ENCODE measurements at regions not wholly inside any gene's neighbourhood (a gene's known extent, or its start where the extent isn't known, plus 50 kb on each side); places are given as distances from the start of the nearest gene placed in this dataset.
"Not testable (repeated sequence)": the region's sequence is repeated elsewhere in the genome, so short reads cannot be mapped to it uniquely, and the experiment has no call there.

DNA sequence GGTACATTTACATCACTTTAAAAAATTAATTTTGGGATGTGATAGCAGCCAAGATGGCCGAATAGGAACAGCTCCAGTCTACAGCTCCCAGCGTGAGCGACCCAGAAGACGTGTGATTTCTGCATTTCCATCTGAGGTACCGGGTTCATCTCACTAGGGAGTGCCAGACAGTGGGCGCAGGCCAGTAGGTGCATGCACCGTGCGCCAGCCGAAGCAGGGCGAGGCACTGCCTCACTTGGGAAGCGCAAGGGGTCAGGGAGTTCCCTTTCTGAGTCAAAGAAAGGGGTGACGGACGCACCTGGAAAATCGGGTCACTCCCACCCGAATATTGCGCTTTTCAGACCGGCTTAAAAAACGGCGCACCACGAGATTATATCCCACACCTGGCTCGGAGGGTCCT lies 233.2 kb downstream of the PLOD2 start:
- not testable (repeated sequence) for DNase-seq (ENCODE audit: low spot score)

DNA sequence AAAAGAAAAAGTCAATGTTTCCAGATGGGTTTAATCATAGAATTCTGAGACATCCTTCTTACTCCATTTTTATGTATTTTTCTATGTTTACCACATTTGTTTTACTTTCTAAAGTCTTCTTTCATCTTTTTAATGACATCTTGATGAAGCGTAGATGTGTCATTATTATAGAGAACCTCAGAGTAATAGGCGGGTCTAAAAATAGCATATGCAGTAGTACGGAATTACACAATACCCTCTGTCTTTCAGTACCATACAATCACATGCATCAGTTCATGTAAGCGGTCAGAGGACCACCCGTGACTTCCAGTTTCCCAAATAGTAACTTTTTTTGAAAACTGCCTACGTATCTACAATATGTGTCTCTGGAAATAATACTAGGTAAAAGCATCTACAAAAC lies 224.0 kb downstream of the PLOD2 start:
- peak; percentile 91 for DNase-seq (ENCODE audit: low spot score)

DNA sequence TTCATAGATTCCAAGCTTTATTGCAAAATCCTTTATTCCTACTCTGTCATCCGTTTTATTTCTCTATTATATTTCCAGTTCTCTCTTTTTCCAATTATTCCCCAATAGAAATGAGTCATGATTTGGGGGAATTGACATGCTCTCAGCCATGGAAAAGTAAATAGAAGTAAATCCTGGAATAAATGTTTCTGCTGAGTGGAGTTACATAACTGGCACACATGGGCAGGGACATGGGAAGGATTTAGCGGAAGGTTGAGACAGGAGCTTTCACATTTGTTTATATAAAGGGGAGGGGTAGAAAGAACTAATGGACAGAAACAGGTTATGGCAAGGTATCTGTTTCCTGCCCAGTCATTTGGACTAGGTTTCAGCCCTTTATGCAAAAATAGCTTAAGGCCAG lies 221.6 kb downstream of the PLOD2 start:
- DNase-seq (ENCODE audit: low spot score) = no peak

DNA sequence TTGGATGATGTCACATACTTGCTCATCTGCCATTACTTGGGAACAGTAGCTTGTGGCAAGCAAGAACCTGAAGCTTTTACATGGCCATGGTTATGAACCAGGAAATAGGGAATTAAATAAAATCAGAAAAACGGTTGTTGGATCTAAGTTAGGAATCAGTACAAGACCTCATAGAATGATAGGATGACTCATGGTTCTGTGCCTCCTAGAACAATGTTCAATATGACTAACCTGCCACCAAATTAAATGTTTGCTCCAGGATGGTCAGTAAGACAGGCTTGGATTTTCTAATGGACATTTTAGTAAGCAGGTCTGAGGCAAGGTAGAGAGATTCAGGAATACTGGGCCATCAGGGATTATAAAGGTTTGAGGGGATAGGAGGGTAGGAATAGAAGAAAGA lies 218.9 kb downstream of the PLOD2 start:
- DNase-seq (ENCODE audit: low spot score) = no peak

DNA sequence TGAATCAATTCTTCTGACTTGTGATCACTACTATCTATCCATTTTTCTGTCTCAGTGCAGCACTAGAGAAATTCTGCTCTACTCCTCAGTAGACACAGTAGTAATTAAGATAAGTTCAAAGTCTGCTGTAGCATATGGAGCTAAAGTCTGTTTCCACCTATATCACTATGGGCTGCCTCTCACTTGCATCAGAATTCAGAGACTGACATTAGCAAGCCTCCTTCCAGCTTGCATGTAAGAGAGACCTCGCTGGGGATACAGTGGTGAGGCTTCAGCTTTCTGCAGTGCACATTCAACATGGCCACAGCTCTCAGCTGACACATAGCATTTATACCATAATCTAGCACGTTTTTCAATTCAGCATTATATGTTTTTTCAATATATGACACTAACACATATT lies 217.0 kb downstream of the PLOD2 start:
- DNase-seq (ENCODE audit: low spot score) = no peak

DNA sequence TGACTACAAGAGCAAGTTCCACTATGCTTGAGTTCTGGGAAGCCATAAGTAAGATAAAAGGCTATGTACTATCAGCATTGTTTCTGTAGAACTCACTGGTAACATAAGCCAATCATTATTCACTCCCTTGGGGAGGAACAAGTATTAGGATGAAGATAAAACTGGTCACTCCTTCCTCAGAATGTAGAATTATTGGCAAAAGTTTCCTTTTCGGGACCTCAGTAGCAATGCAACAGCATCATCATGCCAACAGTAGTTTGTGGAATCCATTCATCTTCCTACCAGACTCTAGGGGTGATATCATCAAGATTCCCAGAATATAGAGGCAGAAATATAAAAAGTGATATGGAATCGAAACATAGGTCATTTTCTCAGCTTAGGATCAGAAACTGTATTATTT lies 209.5 kb downstream of the PLOD2 start:
- DNase-seq (ENCODE audit: low spot score) = no peak

DNA sequence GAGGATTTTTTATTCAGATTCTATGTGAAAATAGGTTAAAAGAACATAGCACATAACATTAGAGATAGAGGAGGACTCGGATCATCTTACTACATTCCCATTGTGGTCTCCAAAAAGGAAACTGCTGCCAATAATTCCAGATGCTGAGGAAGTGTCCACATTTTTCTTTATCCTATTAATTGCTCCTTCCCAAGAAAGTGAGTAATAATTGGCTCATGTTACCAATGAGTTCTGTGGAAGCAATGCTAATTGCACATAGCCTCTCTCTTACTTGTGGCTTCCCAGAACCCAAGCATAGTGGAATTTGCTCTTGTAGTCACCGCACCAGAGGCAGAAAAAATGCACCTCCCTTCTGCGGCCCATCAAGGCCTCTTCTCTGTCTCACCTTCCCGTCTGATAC lies 208.4 kb downstream of the PLOD2 start:
- no peak for DNase-seq (ENCODE audit: low spot score)

DNA sequence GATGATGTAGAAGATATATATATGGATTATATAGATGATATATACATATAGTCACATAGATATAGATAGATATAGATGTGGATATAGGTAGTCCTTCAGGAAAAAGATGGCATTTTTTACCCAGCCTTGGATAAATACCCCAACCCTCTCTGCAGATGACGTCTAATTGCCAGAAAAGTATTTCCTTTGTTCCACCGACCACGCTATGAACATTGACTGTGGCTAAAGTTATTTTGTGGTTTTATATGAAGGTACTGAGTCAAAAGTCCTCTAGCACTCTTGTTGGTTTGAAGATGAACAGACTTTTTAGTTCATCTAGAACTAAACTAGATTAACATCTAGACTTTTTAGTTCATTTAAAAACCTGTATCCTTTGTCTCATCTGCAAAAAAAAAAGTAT lies 207.7 kb downstream of the PLOD2 start:
- no peak for DNase-seq (ENCODE audit: low spot score)

DNA sequence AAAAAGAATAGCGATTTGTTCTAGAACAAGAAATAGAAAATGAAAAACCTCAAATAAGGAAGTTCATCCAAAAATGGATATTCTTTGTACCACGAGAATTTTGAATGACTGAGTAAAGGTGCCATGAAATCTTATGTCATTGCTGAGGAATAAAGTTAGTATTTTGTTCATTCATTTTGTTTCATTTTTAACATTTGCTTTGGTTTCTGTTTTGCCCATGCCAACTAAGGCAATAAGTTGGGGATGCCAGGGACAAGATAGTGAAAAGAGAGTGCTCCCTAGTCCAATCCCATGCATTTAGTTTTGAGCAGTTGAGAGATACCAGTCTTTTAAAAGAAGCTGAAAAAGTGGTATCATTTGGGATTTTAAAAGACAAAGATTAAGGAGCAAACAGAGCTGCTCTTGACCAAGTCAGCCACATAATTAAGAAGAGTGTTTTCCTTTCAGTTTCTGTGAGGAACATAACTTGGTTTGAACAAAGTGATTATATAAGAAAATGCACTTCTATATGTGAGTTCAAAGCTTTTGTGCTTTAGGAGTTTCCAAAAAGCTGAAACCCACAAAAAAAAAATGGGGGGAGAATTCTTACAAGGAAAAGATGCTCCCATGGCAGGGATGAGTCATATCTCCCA lies 201.4 kb downstream of the PLOD2 start:
- DNase-seq (ENCODE audit: low spot score) = no peak

DNA sequence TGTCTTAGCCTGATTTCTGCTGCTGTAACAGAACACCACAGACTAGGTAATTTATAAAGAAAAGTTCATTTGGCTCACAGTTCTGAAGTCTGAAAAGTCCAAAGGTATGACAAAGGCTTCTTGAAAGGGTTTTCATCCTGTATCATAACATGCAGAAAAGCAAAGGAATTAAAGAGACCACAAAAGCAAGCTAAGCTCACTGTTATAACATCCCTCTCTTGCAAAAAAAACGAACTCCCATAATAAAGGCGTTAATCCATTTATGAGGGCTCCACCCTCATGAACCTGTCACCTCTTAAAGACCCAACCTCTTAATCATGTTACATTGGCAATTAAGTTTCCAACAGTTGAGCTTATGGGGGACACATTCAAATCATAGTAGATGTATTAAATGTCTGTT lies 197.9 kb downstream of the PLOD2 start:
- no peak for DNase-seq (ENCODE audit: low spot score)

DNA sequence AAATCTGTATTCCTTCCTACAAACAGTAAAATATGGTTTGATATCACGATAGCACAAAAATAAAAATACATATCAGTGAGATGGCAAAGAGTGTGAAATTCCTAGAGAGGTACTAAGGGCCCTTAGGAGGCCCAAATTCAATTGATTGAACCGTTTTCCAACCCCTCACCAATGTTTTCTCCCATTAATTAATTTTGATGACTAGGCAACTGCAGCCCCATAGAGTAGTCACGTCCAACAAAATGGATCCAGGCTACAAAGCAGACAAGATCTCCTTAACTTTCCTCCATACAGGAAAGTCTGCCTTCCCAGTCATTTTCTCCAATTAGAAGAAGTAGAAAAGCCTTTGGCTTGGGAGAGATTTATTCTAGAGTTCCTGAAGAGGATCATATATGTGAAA lies 193.9 kb downstream of the PLOD2 start:
- DNase-seq (ENCODE audit: low spot score) = no peak

DNA sequence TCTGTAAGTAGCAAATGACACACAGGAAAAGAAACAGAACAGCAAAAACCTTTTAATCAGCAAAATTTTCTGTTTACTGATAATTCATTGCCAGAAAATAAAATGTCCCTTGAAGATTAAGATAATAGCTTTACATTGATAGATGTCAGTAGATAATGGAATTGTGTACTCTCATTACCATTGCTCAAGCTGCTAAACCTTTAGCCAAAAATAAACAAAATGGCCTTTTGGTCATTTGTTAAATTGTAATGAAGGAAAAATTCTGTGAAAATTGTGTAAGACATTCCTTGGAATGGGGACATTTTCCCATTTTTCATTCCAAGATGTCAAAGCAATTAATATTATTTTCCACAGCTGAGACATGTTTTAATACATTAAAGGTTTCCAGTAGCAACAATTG lies 189.8 kb downstream of the PLOD2 start:
- no peak for DNase-seq (ENCODE audit: low spot score)

DNA sequence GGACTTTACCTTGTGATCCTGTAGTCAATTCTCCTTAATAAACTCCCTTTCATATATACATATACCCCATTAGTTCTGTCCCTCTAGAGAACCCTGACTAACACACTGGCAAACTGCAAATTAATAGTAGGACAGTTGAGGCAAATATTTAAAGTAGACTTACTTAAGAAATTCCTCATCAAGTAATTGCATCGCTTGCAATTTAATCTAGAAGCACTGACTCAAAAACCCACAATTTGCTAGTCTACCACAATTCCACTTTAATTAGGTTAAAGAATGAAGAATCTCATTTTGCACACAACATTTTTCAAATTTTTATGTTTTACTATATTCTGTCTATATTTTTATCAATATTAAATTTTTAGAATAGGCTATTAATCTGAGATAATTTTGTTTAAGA lies 188.1 kb downstream of the PLOD2 start:
- no peak for DNase-seq (ENCODE audit: low spot score)

DNA sequence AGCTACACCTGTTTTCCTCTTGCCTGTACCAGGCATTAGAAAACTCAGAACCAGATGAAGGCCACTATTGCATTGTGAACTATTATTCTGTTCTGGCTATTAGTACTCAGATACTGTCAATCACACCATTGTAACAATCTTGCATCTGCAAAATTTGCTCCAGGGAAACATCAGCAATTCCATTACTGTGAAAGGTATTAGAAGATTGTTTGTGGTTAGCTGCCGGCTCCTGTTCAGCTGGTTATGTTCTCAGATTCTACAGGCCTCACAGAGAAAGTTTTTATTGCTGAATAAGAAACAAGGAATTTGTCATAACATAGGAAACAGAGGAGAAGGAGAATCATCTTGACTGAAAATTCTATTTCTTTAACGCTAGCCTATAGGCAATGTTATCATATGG lies 179.9 kb downstream of the PLOD2 start:
- no peak for DNase-seq (ENCODE audit: low spot score)

DNA sequence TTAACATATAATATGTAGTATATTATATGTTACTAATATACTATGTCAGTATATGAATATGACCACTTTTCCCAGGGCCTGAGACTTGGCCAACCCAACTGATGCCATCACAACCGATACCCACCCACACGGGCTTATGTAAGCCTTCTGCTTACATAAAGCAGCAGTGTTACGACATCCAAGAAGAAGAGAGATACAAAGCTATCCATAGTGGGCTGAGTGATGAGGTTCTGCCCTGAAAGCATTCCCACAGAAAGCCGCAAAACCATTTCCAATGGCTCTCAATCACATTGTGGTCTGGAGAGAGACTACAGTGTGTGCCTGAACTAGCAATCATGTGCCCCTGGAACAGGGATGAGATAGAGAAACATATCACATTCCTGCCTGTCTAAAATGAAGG lies 177.9 kb downstream of the PLOD2 start:
- no peak for DNase-seq (ENCODE audit: low spot score)

Data from COLO829 (cell line).